GM18498 (cell line): ENCODE measurements at regions not wholly inside any gene's neighbourhood (a gene's known extent, or its start where the extent isn't known, plus 50 kb on each side); places are given as distances from the start of the nearest gene placed in this dataset.
A peak's percentile ranks its signal among the peaks of the same experiment; 100 is the strongest.
"Not testable (repeated sequence)": the region's sequence is repeated elsewhere in the genome, so short reads cannot be mapped to it uniquely, and the experiment has no call there.

Experiments
- ATAC-seq: cut with Tn5 transposase; IDR thresholded peaks from one replicate; pipeline ENCODE4 v1.9.1; 2021; ENCODE audit warnings: mild to moderate bottlenecking, moderate library complexity; ENCODE audit not compliant: unreplicated experiment

- no peak for ATAC-seq
These were observed 315.7 kb downstream of the REEP3 start for GRCh38 chr10:63836666-63837442.

GRCh38 chr10:63841761-63842160 lies 320.6 kb downstream of the REEP3 start:
- ATAC-seq = no peak

- no peak for ATAC-seq
These were observed 321.9 kb downstream of the REEP3 start for GRCh38 chr10:63843107-63843506.

- not testable (repeated sequence) for ATAC-seq
These were observed 327.7 kb downstream of the REEP3 start for GRCh38 chr10:63848871-63849270.

GRCh38 chr10:63862860-63863259 lies 341.7 kb downstream of the REEP3 start:
- no peak for ATAC-seq

- no peak for ATAC-seq
These were observed 344.0 kb downstream of the REEP3 start for GRCh38 chr10:63865210-63865609.

- peak; percentile 92 for ATAC-seq
These were observed 345.0 kb downstream of the REEP3 start for GRCh38 chr10:63866075-63866746.

- ATAC-seq = peak; percentile 76
These were observed 345.5 kb downstream of the REEP3 start for GRCh38 chr10:63866747-63867140.

- ATAC-seq = no peak
These were observed 357.2 kb downstream of the REEP3 start for GRCh38 chr10:63878428-63878827.

- ATAC-seq = no peak
These were observed 362.7 kb downstream of the REEP3 start for GRCh38 chr10:63883861-63884260.

- no peak for ATAC-seq
These were observed 363.2 kb downstream of the REEP3 start for GRCh38 chr10:63884426-63884825.

GRCh38 chr10:63885156-63885555 lies 364.0 kb downstream of the REEP3 start:
- no peak for ATAC-seq

- ATAC-seq = no peak
These were observed 365.3 kb downstream of the REEP3 start for GRCh38 chr10:63886281-63887022.

GRCh38 chr10:63887023-63887589 lies 365.9 kb downstream of the REEP3 start:
- ATAC-seq = no peak

GRCh38 chr10:63887600-63888370 lies 366.6 kb downstream of the REEP3 start:
- ATAC-seq = no peak

- no peak for ATAC-seq
These were observed 368.6 kb downstream of the REEP3 start for GRCh38 chr10:63889803-63890202.

GRCh38 chr10:63896992-63897391 lies 375.8 kb downstream of the REEP3 start:
- ATAC-seq = no peak

GRCh38 chr10:63899673-63900300 lies 378.6 kb downstream of the REEP3 start:
- ATAC-seq = no peak

GRCh38 chr10:63901228-63901627 lies 380.0 kb downstream of the REEP3 start:
- ATAC-seq = peak; percentile 57

GRCh38 chr10:63901881-63902280 lies 380.7 kb downstream of the REEP3 start:
- ATAC-seq = no peak
